22Rv1 (cell line): ENCODE measurements at regions not wholly inside any gene's neighbourhood (a gene's known extent, or its start where the extent isn't known, plus 50 kb on each side); places are given as distances from the start of the nearest gene placed in this dataset.

Source experiments
- CTCF ChIP-seq: fragments of 450-650 bp; IDR thresholded peaks from 2 replicates; pipeline ENCODE4 v1.5.1; 2017; ENCODE audit warnings: mild to moderate bottlenecking
- ZFX ChIP-seq: fragments of 450-650 bp; IDR thresholded peaks from 2 replicates; pipeline ENCODE4 v1.6.1; 2017; ENCODE audit warnings: antibody characterized with exemption, borderline replicate concordance

GRCh38 chr4:59881632-59882031, 1318.5 kb upstream of the ADGRL3 start:
- TF ChIP-seq CTCF: no peak
- TF ChIP-seq ZFX: no peak
